Tibial nerve (tissue), 4 donors: ENCODE measurements at regions not wholly inside any gene's neighbourhood (a gene's known extent, or its start where the extent isn't known, plus 50 kb on each side); places are given as distances from the start of the nearest gene placed in this dataset.

Experiments used
- CTCF ChIP-seq, 5 experiments: fragments of 200-600 bp in 3 of 5; fragments of 450-650 bp in 2 of 5; sonication (generic) in 3 of 5; IDR thresholded peaks; one replicate each; pipeline ENCODE4 v1.5.1; 2016 to 2019; ENCODE audit warnings: antibody characterized with exemption in 5 of 5, mild to moderate bottlenecking in 3 of 5, moderate library complexity in 2 of 5
- EP300 ChIP-seq, 2 donors: sonication (generic); formaldehyde crosslinking; IDR thresholded peaks; one replicate each; pipeline ENCODE4 v1.6.1; 2017; ENCODE audit warnings: antibody characterized with exemption in 2 of 2, mild to moderate bottlenecking in 1 of 2
- POLR2A ChIP-seq, 2 donors: fragments of 450-650 bp; IDR thresholded peaks; one replicate each; pipeline ENCODE4 v1.6.1; 2017; ENCODE audit warnings: antibody characterized with exemption in 2 of 2, mild to moderate bottlenecking in 2 of 2, moderate library complexity in 2 of 2

- TF ChIP-seq CTCF (IDR thresholded peaks at IDR 0.05) (no peak), EP300 (IDR thresholded peaks at IDR 0.05) (no peak), POLR2A (IDR thresholded peaks at IDR 0.05) (no peak)
These were observed 176.9 kb upstream of the CITED2 start for GRCh38 chr6:139551376-139551775.
